Spleen (tissue), 11 donors: ENCODE measurements at regions not wholly inside any gene's neighbourhood (a gene's known extent, or its start where the extent isn't known, plus 50 kb on each side); places are given as distances from the start of the nearest gene placed in this dataset.

ENCODE experiments used
- DNase-seq: peaks from one replicate; pipeline ENCODE4 v3.0.0-alpha.2; 2020
- H3K27ac ChIP-seq, 8 donors: fragments of 200-600 bp; sonication (generic) in 7 of 8; 1 replicate in 4 of 8; 2 replicates in 4 of 8; pipeline versions ENCODE4 v1.5.0 to v1.8.0; 2016 to 2021; ENCODE audit warnings: inconsistent platforms in 4 of 8, mild to moderate bottlenecking in 4 of 8, moderate library complexity in 1 of 8
- H3K27me3 ChIP-seq, 7 donors: fragments of 200-600 bp; sonication (generic) in 6 of 7; replicated peaks in 1 of 7; 1 replicate in 4 of 7; 2 replicates in 3 of 7; pipeline versions ENCODE4 v1.5.0 to v1.8.0; 2016 to 2021; ENCODE audit warnings: inconsistent platforms in 3 of 7, mild to moderate bottlenecking in 1 of 7
- H3K36me3 ChIP-seq, 6 donors: fragments of 200-600 bp; sonication (generic) in 5 of 6; 1 replicate in 4 of 6; 2 replicates in 2 of 6; pipeline versions ENCODE4 v1.5.0 to v1.8.0; 2016 to 2021; ENCODE audit warnings: inconsistent platforms in 2 of 6
- H3K4me1 ChIP-seq, 6 donors: fragments of 200-600 bp; sonication (generic) in 5 of 6; 1 replicate in 3 of 6; 2 replicates in 3 of 6; pipeline versions ENCODE4 v1.5.0 to v1.8.0; 2016 to 2021; ENCODE audit warnings: inconsistent platforms in 3 of 6
- H3K4me3 ChIP-seq, 8 donors: fragments of 200-600 bp; sonication (generic) in 7 of 8; 1 replicate in 4 of 8; 2 replicates in 4 of 8; pipeline versions ENCODE4 v1.5.0 to v1.8.0; 2016 to 2021; ENCODE audit warnings: inconsistent platforms in 4 of 8, mild to moderate bottlenecking in 4 of 8, moderate library complexity in 2 of 8
- H3K9me3 ChIP-seq, 8 donors: fragments of 200-600 bp; sonication (generic) in 7 of 8; 1 replicate in 4 of 8; 2 replicates in 4 of 8; pipeline versions ENCODE4 v1.5.0 to v1.8.0; 2016 to 2021; ENCODE audit warnings: inconsistent platforms in 4 of 8
- POLR2A ChIP-seq, 3 donors: fragments of 450-650 bp; IDR thresholded peaks; one replicate each; pipeline ENCODE4 v1.5.1; 2017; ENCODE audit warnings: antibody characterized with exemption in 3 of 3, mild to moderate bottlenecking in 1 of 3
- POLR2AphosphoS5 ChIP-seq, 3 donors: sonication (generic); formaldehyde crosslinking; IDR thresholded peaks; one replicate each; pipeline ENCODE4 v1.5.1; 2017; ENCODE audit warnings: antibody characterized with exemption in 3 of 3
- WGBS, 5 donors: extraction: QIAGEN DNeasy Blood & Tissue Kit in 3 of 5; methylation state at CpG; one replicate each; pipeline versions ENCODE4 v1.1.5 to v1.1.7; 2013 to 2018; 5-methylcytosine and 5-hydroxymethylcytosine counted together
- intact Hi-C: fragments of 100-400 bp; cut with DNase I; formaldehyde crosslinking; loops from one replicate; pipeline ENCODE4 v1.15.0; 2023; ENCODE audit warnings: low total_unique reads
- TF ChIP-seq, protein P1 (sequence below), 11 experiments: fragments of 200-600 bp in 7 of 11; fragments of 450-650 bp in 4 of 11; sonication (generic) in 4 of 11; IDR thresholded peaks in 8 of 11; conservative IDR thresholded peaks in 3 of 11; 1 replicate in 7 of 11; 2 replicates in 4 of 11; pipeline versions ENCODE4 v1.4.0 to v1.8.0; 2016 to 2021; ENCODE audit warnings: antibody characterized with exemption in 11 of 11, inconsistent platforms in 4 of 11, mild to moderate bottlenecking in 1 of 11
- donor health status: healthy with polysubstance abuse.
- donor health status: DM: no; HTN: no; CAD: no; lungs with moderate emphysema.
- donor health status: DM: no; HTN: no; CAD: no.
- donor health status: Bipolar disorder and iron deficiency.
- donor health status: healthy.
- donor health status: DM: no; HTN: no; CAD: no.
- donor health status: DM: yes; HTN: yes; CAD: no.

DNA sequence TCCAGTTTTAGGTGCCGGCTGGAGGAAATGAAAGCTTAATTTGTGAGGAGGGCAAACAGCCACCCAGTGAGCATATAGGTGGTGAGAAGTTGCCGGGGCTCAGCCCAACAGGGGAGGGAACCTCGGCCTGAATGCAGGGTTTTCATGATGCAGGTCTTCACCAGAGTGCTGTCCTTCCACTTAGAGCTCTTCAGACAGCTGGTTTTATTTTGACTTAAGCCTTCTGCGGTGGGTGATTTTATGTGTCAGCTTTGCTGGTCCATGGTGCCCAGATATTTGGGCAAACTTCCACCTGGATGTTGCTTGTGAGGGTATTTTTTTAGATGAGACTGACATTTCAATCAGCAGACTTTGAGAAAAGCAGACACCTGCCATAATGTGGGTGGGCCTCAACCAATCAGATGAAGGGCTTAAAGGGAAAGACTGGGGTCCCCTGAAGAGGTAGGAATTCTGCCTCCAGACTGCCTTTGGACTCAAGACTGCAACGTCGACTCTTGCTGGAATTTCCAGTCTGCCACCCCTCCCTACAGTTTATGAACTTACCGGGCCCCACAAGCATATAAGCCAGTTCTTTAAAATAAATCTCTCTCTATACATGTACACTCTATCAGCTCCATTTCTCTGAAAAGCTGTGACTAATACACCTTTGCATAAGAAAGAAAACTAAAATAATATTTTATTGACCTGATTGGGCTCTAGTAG, 72.8 kb downstream of the RHOU start:
- 77 to 96% (median 92%) methylated on average over 7 of the region's 7 CpGs for WGBS, 5 donors
- TF ChIP-seq, protein P1, sequence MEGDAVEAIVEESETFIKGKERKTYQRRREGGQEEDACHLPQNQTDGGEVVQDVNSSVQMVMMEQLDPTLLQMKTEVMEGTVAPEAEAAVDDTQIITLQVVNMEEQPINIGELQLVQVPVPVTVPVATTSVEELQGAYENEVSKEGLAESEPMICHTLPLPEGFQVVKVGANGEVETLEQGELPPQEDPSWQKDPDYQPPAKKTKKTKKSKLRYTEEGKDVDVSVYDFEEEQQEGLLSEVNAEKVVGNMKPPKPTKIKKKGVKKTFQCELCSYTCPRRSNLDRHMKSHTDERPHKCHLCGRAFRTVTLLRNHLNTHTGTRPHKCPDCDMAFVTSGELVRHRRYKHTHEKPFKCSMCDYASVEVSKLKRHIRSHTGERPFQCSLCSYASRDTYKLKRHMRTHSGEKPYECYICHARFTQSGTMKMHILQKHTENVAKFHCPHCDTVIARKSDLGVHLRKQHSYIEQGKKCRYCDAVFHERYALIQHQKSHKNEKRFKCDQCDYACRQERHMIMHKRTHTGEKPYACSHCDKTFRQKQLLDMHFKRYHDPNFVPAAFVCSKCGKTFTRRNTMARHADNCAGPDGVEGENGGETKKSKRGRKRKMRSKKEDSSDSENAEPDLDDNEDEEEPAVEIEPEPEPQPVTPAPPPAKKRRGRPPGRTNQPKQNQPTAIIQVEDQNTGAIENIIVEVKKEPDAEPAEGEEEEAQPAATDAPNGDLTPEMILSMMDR (IDR thresholded peaks at IDR 0.05 in 8 of 11, conservative IDR thresholded peaks at IDR 0.05 in 3 of 11) = no peak
- TF ChIP-seq POLR2A (IDR thresholded peaks at IDR 0.05) (no peak), POLR2AphosphoS5 (IDR thresholded peaks at IDR 0.05) (no peak)
- Histone ChIP-seq H3K4me1 (peaks cover 3 to 35% (median 26%) of the 10 kb centered on the region in 6 donors), H3K27me3 (no peaks in the 10 kb centered on the region), H3K27ac (no peak overlapping the region), H3K4me3 (no peak overlapping the region), H3K9me3 (no peaks in the 10 kb centered on the region), H3K36me3 (no peaks in the 10 kb centered on the region)
- intact Hi-C loops = no loop called here
- no peak for DNase-seq

DNA sequence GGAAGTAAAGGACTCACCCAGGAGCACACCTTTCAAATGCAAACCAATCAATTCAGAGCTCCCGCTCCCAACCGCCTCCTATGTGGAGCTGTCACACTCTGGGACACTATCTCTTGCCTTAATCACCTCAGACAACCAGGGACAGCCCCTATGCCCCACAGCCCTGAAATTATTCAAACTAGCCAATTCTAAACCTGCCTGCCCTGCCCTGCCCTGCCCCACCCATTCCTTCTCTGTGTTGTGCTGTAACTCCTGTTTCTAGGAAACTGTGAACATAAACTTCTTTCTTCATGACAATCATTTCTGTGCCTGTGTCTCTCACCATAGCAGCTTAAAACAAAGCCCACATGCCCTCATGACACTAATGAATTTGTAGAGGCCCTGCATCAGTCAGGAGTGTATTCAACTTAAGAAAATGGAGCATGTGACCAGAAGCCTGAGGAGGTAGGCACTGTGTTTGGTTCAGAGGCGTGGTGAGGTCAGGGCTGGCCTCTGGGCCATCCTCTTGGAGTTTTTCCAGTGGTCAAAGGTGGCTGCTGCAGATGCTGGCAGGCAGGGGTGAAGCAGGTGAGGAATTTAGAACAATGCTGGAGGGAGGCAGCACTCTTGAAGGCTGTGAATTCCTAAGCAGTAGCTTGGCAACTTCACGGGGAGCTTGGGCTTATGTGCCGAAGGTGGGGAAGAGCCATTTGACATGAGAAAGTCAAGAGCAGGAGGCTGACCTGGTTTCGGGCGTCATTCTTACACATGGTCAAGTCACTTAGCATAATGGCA, 74.5 kb downstream of the RHOU start:
- Histone ChIP-seq H3K27ac (no peak overlapping the region), H3K27me3 (no peaks in the 10 kb centered on the region), H3K36me3 (no peaks in the 10 kb centered on the region), H3K9me3 (no peaks in the 10 kb centered on the region), H3K4me3 (no peak overlapping the region), H3K4me1 (peaks cover under 1 to 27% (median 23%) of the 10 kb centered on the region in 6 donors)
- no peak for DNase-seq
- WGBS, 5 donors = 93 to 99% (median 95%) methylated on average over 7 of the region's 7 CpGs
- intact Hi-C loops = no loop called here
- TF ChIP-seq POLR2AphosphoS5 (IDR thresholded peaks at IDR 0.05) (no peak), POLR2A (IDR thresholded peaks at IDR 0.05) (no peak)
- TF ChIP-seq, protein P1 (IDR thresholded peaks at IDR 0.05 in 8 of 11, conservative IDR thresholded peaks at IDR 0.05 in 3 of 11) = no peak

DNA sequence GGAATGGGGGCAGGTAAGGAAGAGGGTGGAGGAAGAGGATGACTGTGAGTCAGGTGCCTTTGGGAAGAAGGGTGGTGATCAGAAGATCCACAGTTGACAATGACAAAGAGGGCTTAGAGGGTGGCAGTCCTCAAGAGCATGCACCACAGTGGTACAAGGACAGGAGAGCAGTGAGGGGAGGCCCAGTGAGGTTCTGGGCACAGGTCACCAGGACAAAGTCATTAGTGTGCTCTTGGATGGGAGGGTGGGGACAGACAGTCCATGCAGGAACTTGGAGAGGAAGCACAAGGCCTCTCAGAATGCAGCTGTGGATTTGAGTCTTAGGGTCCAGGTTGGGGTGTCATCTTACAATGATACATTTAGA, 75.1 kb downstream of the RHOU start:
- Histone ChIP-seq H3K4me3 (no peak overlapping the region), H3K27me3 (no peaks in the 10 kb centered on the region), H3K36me3 (no peaks in the 10 kb centered on the region), H3K4me1 (peaks cover 0 to 22% (median 17%) of the 10 kb centered on the region in 6 donors), H3K27ac (no peak overlapping the region), H3K9me3 (no peaks in the 10 kb centered on the region)
- intact Hi-C loops = no loop called here
- DNase-seq = no peak
- TF ChIP-seq POLR2AphosphoS5 (IDR thresholded peaks at IDR 0.05) (no peak), POLR2A (IDR thresholded peaks at IDR 0.05) (no peak)
- TF ChIP-seq, protein P1 (IDR thresholded peaks at IDR 0.05 in 8 of 11, conservative IDR thresholded peaks at IDR 0.05 in 3 of 11) = no peak
